ENCODE measurements at regions not wholly inside any gene's neighbourhood (a gene's known extent, or its start where the extent isn't known, plus 50 kb on each side); places are given as distances from the start of the nearest gene placed in this dataset.

DNA sequence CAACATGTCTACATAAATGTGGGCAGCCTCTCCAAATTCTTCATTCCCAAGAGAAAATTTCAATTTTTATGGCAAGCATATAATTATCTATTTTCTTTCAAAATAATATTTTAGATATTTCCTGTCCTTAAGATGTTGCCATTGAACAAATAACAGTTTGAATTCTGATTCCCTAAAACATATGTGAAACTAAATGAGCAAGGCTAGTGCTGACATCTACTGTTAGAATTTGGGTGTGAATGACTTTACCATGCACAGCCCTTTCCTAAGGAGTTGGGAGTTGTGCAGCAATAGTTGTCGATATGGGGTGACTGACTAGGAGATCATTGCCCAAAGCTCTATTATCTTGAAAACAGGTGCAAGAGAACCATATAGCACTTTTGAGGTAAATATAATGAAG, 108.2 kb upstream of the SLC38A4 start:
- intact Hi-C loops (cut with micrococcal nuclease; ENCODE audit: unreplicated experiment) = loop anchor here (1.0 to 5.0 kb wide), 4 partner anchors 51 to 861 kb away; no protein-coding TSS in a partner anchor
- Histone ChIP-seq H3K4me1 (replicated peaks; ENCODE audit: insufficient read depth) (no peaks in the 10 kb centered on the region; the same call in 1 of the 2 replicates), H3K4me2 (no peak overlapping the region), H3K27ac (no peak overlapping the region), H4K20me1 (ENCODE audit: insufficient read depth) (no peaks in the 10 kb centered on the region), H3K9me3 (ENCODE audit: insufficient read depth, low read depth) (no peaks in the 10 kb centered on the region), H3K9me2 (ENCODE audit: insufficient read depth) (no peaks in the 10 kb centered on the region), H3K36me3 (ENCODE audit: low read depth) (no peaks in the 10 kb centered on the region), H2AFZ (no peak overlapping the region), H3K27me3 (ENCODE audit: insufficient read depth, low read depth) (no peaks in the 10 kb centered on the region), H3K79me2 (ENCODE audit: low read depth) (no peaks in the 10 kb centered on the region), H3K4me3 (no peak overlapping the region), H3F3A (ENCODE audit: insufficient read depth, low read depth) (no peaks in the 10 kb centered on the region)
- POLR2A ChIA-PET (ENCODE audit: unreplicated experiment) = no interaction called here
- no TSS peak for BruUV-seq (replicated peaks)
- peak in 1 of 2 experiments; percentile 7 for DNase-seq
- no peak for TF ChIP-seq EZH2 (IDR thresholded peaks at IDR 0.05; ENCODE audit: low read depth)
- TF ChIP-seq, protein P1, sequence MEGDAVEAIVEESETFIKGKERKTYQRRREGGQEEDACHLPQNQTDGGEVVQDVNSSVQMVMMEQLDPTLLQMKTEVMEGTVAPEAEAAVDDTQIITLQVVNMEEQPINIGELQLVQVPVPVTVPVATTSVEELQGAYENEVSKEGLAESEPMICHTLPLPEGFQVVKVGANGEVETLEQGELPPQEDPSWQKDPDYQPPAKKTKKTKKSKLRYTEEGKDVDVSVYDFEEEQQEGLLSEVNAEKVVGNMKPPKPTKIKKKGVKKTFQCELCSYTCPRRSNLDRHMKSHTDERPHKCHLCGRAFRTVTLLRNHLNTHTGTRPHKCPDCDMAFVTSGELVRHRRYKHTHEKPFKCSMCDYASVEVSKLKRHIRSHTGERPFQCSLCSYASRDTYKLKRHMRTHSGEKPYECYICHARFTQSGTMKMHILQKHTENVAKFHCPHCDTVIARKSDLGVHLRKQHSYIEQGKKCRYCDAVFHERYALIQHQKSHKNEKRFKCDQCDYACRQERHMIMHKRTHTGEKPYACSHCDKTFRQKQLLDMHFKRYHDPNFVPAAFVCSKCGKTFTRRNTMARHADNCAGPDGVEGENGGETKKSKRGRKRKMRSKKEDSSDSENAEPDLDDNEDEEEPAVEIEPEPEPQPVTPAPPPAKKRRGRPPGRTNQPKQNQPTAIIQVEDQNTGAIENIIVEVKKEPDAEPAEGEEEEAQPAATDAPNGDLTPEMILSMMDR (conservative IDR thresholded peaks at IDR 0.05) = peak; percentile 70
- CTCF ChIA-PET = no interaction called here

GRCh38 chr12:46934374-46935111, 108.7 kb upstream of the SLC38A4 start:
- POLR2A ChIA-PET (ENCODE audit: unreplicated experiment) = no interaction called here
- CTCF ChIA-PET = interaction anchor here (0.7 to 0.9 kb wide), 2 partner anchors 39 to 810 kb away, joined by 3 read pairs; no protein-coding TSS in a partner anchor

DNA sequence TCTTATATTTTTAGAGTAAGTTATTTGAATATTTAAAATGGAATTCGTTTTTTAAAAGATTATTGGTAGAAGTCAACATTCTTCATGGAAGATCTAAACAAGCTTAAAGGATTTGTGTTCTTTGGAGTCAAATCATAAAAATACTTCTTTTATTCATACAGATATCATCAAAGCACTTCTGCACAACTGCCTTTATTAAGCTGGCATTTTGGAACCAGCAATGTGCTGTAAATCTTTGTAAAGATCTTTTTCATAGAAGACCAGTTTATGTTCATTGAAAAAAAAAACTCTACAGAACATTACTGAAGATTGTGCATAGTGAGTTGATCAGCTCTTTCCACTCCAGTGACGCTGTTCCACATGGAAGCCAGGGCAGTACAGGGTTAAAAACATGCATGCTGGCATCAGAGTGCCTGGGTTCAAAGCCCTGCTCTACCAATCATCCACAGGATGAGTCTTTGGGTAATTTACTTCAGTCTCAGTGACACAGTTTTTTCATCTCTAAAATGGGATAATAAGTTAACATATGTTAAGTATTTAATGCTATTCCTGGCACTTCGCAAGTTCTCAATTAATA, 109.6 kb upstream of the SLC38A4 start:
- CTCF ChIA-PET = interaction anchor here (0.7 to 0.9 kb wide), 2 partner anchors 40 to 810 kb away, joined by 3 read pairs; no protein-coding TSS in a partner anchor
- no peak for TF ChIP-seq EZH2 (IDR thresholded peaks at IDR 0.05; ENCODE audit: low read depth)
- TF ChIP-seq, protein P1 (conservative IDR thresholded peaks at IDR 0.05) = no peak
- intact Hi-C loops (cut with micrococcal nuclease; ENCODE audit: unreplicated experiment) = loop anchor here (2.0 kb wide), 2 partner anchors 49 to 863 kb away; no protein-coding TSS in a partner anchor
- POLR2A ChIA-PET (ENCODE audit: unreplicated experiment) = no interaction called here
- Histone ChIP-seq H3K27me3 (ENCODE audit: insufficient read depth, low read depth) (no peaks in the 10 kb centered on the region), H4K20me1 (ENCODE audit: insufficient read depth) (no peaks in the 10 kb centered on the region), H2AFZ (no peak overlapping the region), H3K9me2 (ENCODE audit: insufficient read depth) (no peaks in the 10 kb centered on the region), H3K4me3 (no peak overlapping the region), H3K27ac (no peak overlapping the region), H3K36me3 (ENCODE audit: low read depth) (no peaks in the 10 kb centered on the region), H3K4me2 (no peak overlapping the region), H3K79me2 (ENCODE audit: low read depth) (no peaks in the 10 kb centered on the region), H3F3A (ENCODE audit: insufficient read depth, low read depth) (no peaks in the 10 kb centered on the region), H3K4me1 (replicated peaks; ENCODE audit: insufficient read depth) (no peaks in the 10 kb centered on the region; the same call in 1 of the 2 replicates), H3K9me3 (ENCODE audit: insufficient read depth, low read depth) (no peaks in the 10 kb centered on the region)
- no TSS peak for BruUV-seq (replicated peaks)
- no peak for DNase-seq

More at GRCh38 chr12:46934374-46935111, 108.7 kb upstream of the SLC38A4 start:
- no peaks in the 10 kb centered on the region for H3K9me3 ChIP-seq (ENCODE audit: insufficient read depth, low read depth)
- TF ChIP-seq, protein P1 (conservative IDR thresholded peaks at IDR 0.05) = no peak
- TF ChIP-seq EZH2 (IDR thresholded peaks at IDR 0.05; ENCODE audit: low read depth) = no peak
- no peaks in the 10 kb centered on the region for H4K20me1 ChIP-seq (ENCODE audit: insufficient read depth)
- no peaks in the 10 kb centered on the region; the same call in 1 of the 2 replicates for H3K4me1 ChIP-seq (replicated peaks; ENCODE audit: insufficient read depth)
- H3K36me3 ChIP-seq (ENCODE audit: low read depth) = no peaks in the 10 kb centered on the region
- no peak overlapping the region for H3K4me2 ChIP-seq
- H3F3A ChIP-seq (ENCODE audit: insufficient read depth, low read depth) = no peaks in the 10 kb centered on the region
- intact Hi-C loops (cut with micrococcal nuclease; ENCODE audit: unreplicated experiment) = loop anchor here (1.0 to 5.0 kb wide), 4 partner anchors 50 to 862 kb away; no protein-coding TSS in a partner anchor
- no peak overlapping the region for H3K27ac ChIP-seq
- DNase-seq = no peak
- no peak overlapping the region for H3K4me3 ChIP-seq
- H3K79me2 ChIP-seq (ENCODE audit: low read depth) = no peaks in the 10 kb centered on the region
- H2AFZ ChIP-seq = no peak overlapping the region
- H3K27me3 ChIP-seq (ENCODE audit: insufficient read depth, low read depth) = no peaks in the 10 kb centered on the region
- no peaks in the 10 kb centered on the region for H3K9me2 ChIP-seq (ENCODE audit: insufficient read depth)
- BruUV-seq (replicated peaks) = no TSS peak
